H9 (cell line): ENCODE measurements at regions not wholly inside any gene's neighbourhood (a gene's known extent, or its start where the extent isn't known, plus 50 kb on each side); places are given as distances from the start of the nearest gene placed in this dataset.

Experiments used
- DNase-seq: peaks from one replicate; pipeline ENCODE4 v3.0.0-alpha.2; 2017
- H2AFZ ChIP-seq: one replicate; pipeline ENCODE4 v1.6.1; 2013; ENCODE audit warnings: mild to moderate bottlenecking, low read length, control low read depth, moderate library complexity
- H2AK5ac ChIP-seq: 2 replicates; pipeline ENCODE4 v1.6.1; 2013; ENCODE audit warnings: low read length, control low read depth, mixed read lengths; ENCODE audit not compliant: insufficient read length
- H2BK120ac ChIP-seq: one replicate; pipeline ENCODE4 v1.6.1; 2013; ENCODE audit warnings: low read depth, mild to moderate bottlenecking, low read length, control low read depth, inconsistent platforms; ENCODE audit not compliant: poor library complexity, severe bottlenecking
- H2BK12ac ChIP-seq: 2 replicates; pipeline ENCODE4 v1.6.1; 2013; ENCODE audit warnings: low read length, control low read depth, mixed read lengths, low read depth; ENCODE audit not compliant: insufficient read length
- H2BK15ac ChIP-seq: 2 replicates; pipeline ENCODE4 v1.6.1; 2013; ENCODE audit warnings: low read depth, low read length, control low read depth
- H2BK20ac ChIP-seq: one replicate; pipeline ENCODE4 v1.6.1; 2013; ENCODE audit warnings: low read depth, mild to moderate bottlenecking, low read length, control low read depth, inconsistent platforms; ENCODE audit not compliant: poor library complexity, severe bottlenecking
- H2BK5ac ChIP-seq: 2 replicates; pipeline ENCODE4 v1.6.1; 2013; ENCODE audit warnings: low read length, control low read depth, mixed read lengths; ENCODE audit not compliant: insufficient read length
- H3K14ac ChIP-seq: 2 replicates; pipeline ENCODE4 v1.6.1; 2013; ENCODE audit warnings: low read length, control low read depth; ENCODE audit not compliant: insufficient read depth
- H3K18ac ChIP-seq: 2 replicates; pipeline ENCODE4 v1.6.1; 2013; ENCODE audit warnings: low read depth, mild to moderate bottlenecking, mixed read lengths, low read length, control low read depth; ENCODE audit not compliant: insufficient read length
- H3K23ac ChIP-seq: 2 replicates; pipeline ENCODE4 v1.6.1; 2013; ENCODE audit warnings: low read length, control low read depth, mixed read lengths, low read depth; ENCODE audit not compliant: insufficient read length
- H3K23me2 ChIP-seq: 2 replicates; pipeline ENCODE4 v1.6.1; 2013; ENCODE audit warnings: low read depth, mild to moderate bottlenecking, mixed read lengths, low read length, control low read depth; ENCODE audit not compliant: insufficient read length, poor library complexity, severe bottlenecking
- H3K27ac ChIP-seq: 2 replicates; pipeline ENCODE4 v1.5.1; 2013; ENCODE audit warnings: low read length, control low read depth, mixed read lengths, low read depth; ENCODE audit not compliant: insufficient read length
- H3K27me3 ChIP-seq: 2 replicates; pipeline ENCODE4 v1.6.1; 2013; ENCODE audit warnings: low read length, control low read depth, inconsistent platforms; ENCODE audit not compliant: insufficient read depth
- H3K4ac ChIP-seq: 2 replicates; pipeline ENCODE4 v1.6.1; 2013; ENCODE audit warnings: low read depth, mild to moderate bottlenecking, control low read depth, inconsistent platforms, low read length, moderate library complexity
- H3K4me1 ChIP-seq: 2 replicates; pipeline ENCODE4 v1.6.1; 2013; ENCODE audit warnings: low read length, control low read depth, inconsistent platforms; ENCODE audit not compliant: insufficient read depth
- H3K4me2 ChIP-seq: 2 replicates; pipeline ENCODE4 v1.6.1; 2013; ENCODE audit warnings: low read length, control low read depth, mixed read lengths; ENCODE audit not compliant: insufficient read length, insufficient read depth
- H3K56ac ChIP-seq: 2 replicates; pipeline ENCODE4 v1.6.1; 2013; ENCODE audit warnings: low read depth, mild to moderate bottlenecking, mixed read lengths, low read length, control low read depth; ENCODE audit not compliant: insufficient read length
- H3K79me1 ChIP-seq: 2 replicates; pipeline ENCODE4 v1.6.1; 2013; ENCODE audit warnings: low read depth, mild to moderate bottlenecking, moderate library complexity, low read length, control low read depth, inconsistent platforms; ENCODE audit not compliant: insufficient read depth, poor library complexity, severe bottlenecking
- H3K79me2 ChIP-seq: 2 replicates; pipeline ENCODE4 v1.6.1; 2013; ENCODE audit warnings: low read length, control low read depth, inconsistent platforms; ENCODE audit not compliant: insufficient read depth
- H3K9ac ChIP-seq: 2 replicates; pipeline ENCODE4 v1.6.1; 2013; ENCODE audit warnings: low read length, control low read depth, mixed read lengths; ENCODE audit not compliant: insufficient read length; ENCODE audit errors: extremely low read depth
- H3K9me3 ChIP-seq: one replicate; pipeline ENCODE4 v1.6.1; 2013; ENCODE audit warnings: low read depth, low read length, inconsistent platforms; ENCODE audit not compliant: control insufficient read depth
- H3T11ph ChIP-seq: one replicate; pipeline ENCODE4 v1.6.1; 2013; ENCODE audit warnings: mild to moderate bottlenecking, low read length, control low read depth, inconsistent platforms
- H4K20me1 ChIP-seq: one replicate; pipeline ENCODE4 v1.6.1; 2013; ENCODE audit not compliant: control insufficient read depth, insufficient read length, insufficient read depth
- H4K5ac ChIP-seq: 2 replicates; pipeline ENCODE4 v1.6.1; 2013; ENCODE audit warnings: low read depth, mild to moderate bottlenecking, mixed read lengths, low read length, control low read depth; ENCODE audit not compliant: insufficient read length
- H4K8ac ChIP-seq: replicated peaks from 2 replicates; pipeline ENCODE4 v1.6.1; 2013; ENCODE audit warnings: low read length, control low read depth, mixed read lengths, low read depth; ENCODE audit not compliant: insufficient read length
- H4K91ac ChIP-seq: 2 replicates; pipeline ENCODE4 v1.6.1; 2013; ENCODE audit warnings: low read depth, mild to moderate bottlenecking, moderate library complexity, mixed read lengths, low read length, control low read depth; ENCODE audit not compliant: insufficient read length
- H3K27ac Mint-ChIP-seq, 3 experiments: 2 replicates in 2 of 3; 3 replicates in 1 of 3; pipeline ENCODE4 v1.8.0; 2020 to 2021; ENCODE audit warnings: mixed read lengths in 3 of 3, mild to moderate bottlenecking in 1 of 3, moderate library complexity in 1 of 3
- H3K27me3 Mint-ChIP-seq: 2 replicates; pipeline ENCODE4 v1.8.0; 2021; ENCODE audit warnings: low read depth, mild to moderate bottlenecking, moderate library complexity, mixed read lengths
- H3K36me3 Mint-ChIP-seq, 3 experiments: 2 replicates in 2 of 3; 3 replicates in 1 of 3; pipeline ENCODE4 v1.8.0; 2020 to 2021; ENCODE audit warnings: low read depth in 3 of 3, mixed read lengths in 3 of 3; ENCODE audit not compliant: insufficient read depth in 1 of 3
- H3K4me1 Mint-ChIP-seq, 2 experiments: 2 replicates each; pipeline ENCODE4 v1.8.0; 2020; ENCODE audit warnings: mixed read lengths in 2 of 2
- H3K4me3 Mint-ChIP-seq, 2 experiments: 2 replicates in 1 of 2; 3 replicates in 1 of 2; pipeline ENCODE4 v1.8.0; 2020 to 2021; ENCODE audit warnings: mild to moderate bottlenecking in 2 of 2, mixed read lengths in 2 of 2, moderate library complexity in 1 of 2
- H3K9me3 Mint-ChIP-seq, 2 experiments: 2 replicates in 1 of 2; 3 replicates in 1 of 2; pipeline ENCODE4 v1.8.0; 2020; ENCODE audit warnings: mild to moderate bottlenecking in 2 of 2, mixed read lengths in 2 of 2, moderate library complexity in 1 of 2
- WGBS: extraction: QIAGEN DNeasy Blood & Tissue Kit; methylation state at CpG from one replicate; pipeline ENCODE4 v1.1.7; 2013; ENCODE audit warnings: missing lambda C conversion rate, low lambda C conversion rate, mixed read lengths; ENCODE audit not compliant: insufficient read length; ENCODE audit errors: extremely low coverage; 5-methylcytosine and 5-hydroxymethylcytosine counted together
- TF ChIP-seq, protein P1 (sequence below): fragments of 200-600 bp; sonication (generic); conservative IDR thresholded peaks from 3 replicates; pipeline ENCODE4 v1.8.0; 2021; ENCODE audit warnings: antibody characterized with exemption, mild to moderate bottlenecking

DNA sequence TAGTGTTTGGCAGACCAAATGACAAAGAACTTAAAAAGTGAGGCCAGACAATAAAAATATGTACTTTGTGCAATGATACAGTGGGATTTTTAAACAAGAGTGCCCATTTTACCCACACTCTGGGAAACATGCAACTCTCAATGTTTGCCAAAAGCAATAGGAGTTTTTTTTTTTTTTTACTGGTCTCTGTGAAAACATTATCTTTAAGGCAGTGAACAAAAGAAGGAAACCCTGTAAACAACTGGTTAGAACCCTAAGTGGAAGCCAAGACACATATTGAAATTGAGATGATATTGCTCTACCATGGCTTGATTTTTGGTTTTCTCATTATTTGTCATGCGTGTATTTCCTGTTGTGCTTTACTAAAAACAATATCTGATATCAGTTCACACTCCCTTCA, 67.2 kb upstream of the PPP3CA start:
- peaks cover 0 to 10% (median 2%) of the 10 kb centered on the region in 3 experiments; a peak in 3 of 7 replicates for H3K36me3 Mint-ChIP-seq
- Histone ChIP-seq H4K20me1 (no peaks in the 10 kb centered on the region), H3K4ac (no peak overlapping the region), H3K4me2 (no peak overlapping the region), H2BK12ac (no peak overlapping the region), H4K8ac (no peak overlapping the region), H3K79me2 (no peaks in the 10 kb centered on the region), H4K91ac (no peak overlapping the region), H3K4me1 (no peaks in the 10 kb centered on the region; the same call in 1 of the 2 replicates), H3K56ac (no peak overlapping the region), H2AFZ (no peak overlapping the region), H2BK15ac (no peak overlapping the region), H2AK5ac (no peak overlapping the region), H3K27ac (no peak overlapping the region), H2BK120ac (no peak overlapping the region), H3K9me3 (no peaks in the 10 kb centered on the region), H3K18ac (no peak overlapping the region), H3K9ac (no peak overlapping the region), H2BK5ac (no peak overlapping the region), H2BK20ac (no peak overlapping the region), H3K79me1 (no peaks in the 10 kb centered on the region), H3K27me3 (no peaks in the 10 kb centered on the region), H3K23ac (no peak overlapping the region), H3K23me2 (no peaks in the 10 kb centered on the region), H4K5ac (no peak overlapping the region), H3K14ac (no peak overlapping the region), H3T11ph (no peak overlapping the region)
- no CpG with 5 or more reads among the region's 1 CpG for WGBS
- no peak overlapping the region for H3K27ac Mint-ChIP-seq
- no peak overlapping the region for H3K4me3 Mint-ChIP-seq
- TF ChIP-seq, protein P1, sequence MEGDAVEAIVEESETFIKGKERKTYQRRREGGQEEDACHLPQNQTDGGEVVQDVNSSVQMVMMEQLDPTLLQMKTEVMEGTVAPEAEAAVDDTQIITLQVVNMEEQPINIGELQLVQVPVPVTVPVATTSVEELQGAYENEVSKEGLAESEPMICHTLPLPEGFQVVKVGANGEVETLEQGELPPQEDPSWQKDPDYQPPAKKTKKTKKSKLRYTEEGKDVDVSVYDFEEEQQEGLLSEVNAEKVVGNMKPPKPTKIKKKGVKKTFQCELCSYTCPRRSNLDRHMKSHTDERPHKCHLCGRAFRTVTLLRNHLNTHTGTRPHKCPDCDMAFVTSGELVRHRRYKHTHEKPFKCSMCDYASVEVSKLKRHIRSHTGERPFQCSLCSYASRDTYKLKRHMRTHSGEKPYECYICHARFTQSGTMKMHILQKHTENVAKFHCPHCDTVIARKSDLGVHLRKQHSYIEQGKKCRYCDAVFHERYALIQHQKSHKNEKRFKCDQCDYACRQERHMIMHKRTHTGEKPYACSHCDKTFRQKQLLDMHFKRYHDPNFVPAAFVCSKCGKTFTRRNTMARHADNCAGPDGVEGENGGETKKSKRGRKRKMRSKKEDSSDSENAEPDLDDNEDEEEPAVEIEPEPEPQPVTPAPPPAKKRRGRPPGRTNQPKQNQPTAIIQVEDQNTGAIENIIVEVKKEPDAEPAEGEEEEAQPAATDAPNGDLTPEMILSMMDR = no peak
- peaks cover 4% of the 10 kb centered on the region in 2 experiments for H3K4me1 Mint-ChIP-seq
- no peaks in the 10 kb centered on the region for H3K27me3 Mint-ChIP-seq
- H3K9me3 Mint-ChIP-seq = peaks cover 1 to 7% of the 10 kb centered on the region in 2 experiments; a peak in 3 of 5 replicates
- DNase-seq = no peak
